Common myeloid progenitor, CD34-positive (primary cell): ENCODE measurements at regions not wholly inside any gene's neighbourhood (a gene's known extent, or its start where the extent isn't known, plus 50 kb on each side); places are given as distances from the start of the nearest gene placed in this dataset.

ENCODE experiments used
- CTCF ChIA-PET: fragments of 350-600 bp; sonication (Branson Sonifier 250); formaldehyde crosslinking; loops from one replicate; lab custom pipeline; 2021; ENCODE audit warnings: antibody characterized with exemption; lab: Charles Lee
- POLR2A ChIA-PET: fragments of 350-600 bp; sonication (Branson Sonifier 250); formaldehyde crosslinking; loops from one replicate; lab custom pipeline; 2021; ENCODE audit warnings: antibody characterized with exemption; lab: Charles Lee
- DNase-seq, 3 donors: peaks; one replicate each; pipeline versions ENCODE4 v3.0.0 to v3.0.0-alpha.2; 2013
- H3K27ac ChIP-seq, 2 experiments: 1 replicate in 1 of 2; 2 replicates in 1 of 2; pipeline ENCODE4 v1.7.0; 2013; ENCODE audit warnings: inconsistent platforms in 2 of 2, low read length in 2 of 2, mild to moderate bottlenecking in 2 of 2, low read depth in 1 of 2, moderate library complexity in 1 of 2; ENCODE audit not compliant: severe bottlenecking in 2 of 2, insufficient read depth in 1 of 2, poor library complexity in 1 of 2
- H3K27me3 ChIP-seq, 5 experiments: replicated peaks in 2 of 5; 1 replicate in 3 of 5; 2 replicates in 2 of 5; pipeline versions ENCODE4 v1.6.1 to v1.7.0; 2013; ENCODE audit warnings: low read length in 4 of 5, mild to moderate bottlenecking in 2 of 5, moderate library complexity in 2 of 5, inconsistent platforms in 1 of 5; ENCODE audit not compliant: insufficient read depth in 5 of 5, control insufficient read depth in 4 of 5
- H3K36me3 ChIP-seq, 4 experiments: 1 replicate in 2 of 4; 2 replicates in 2 of 4; pipeline versions ENCODE4 v1.6.1 to v1.7.0; 2013; ENCODE audit warnings: low read length in 3 of 4, control low read depth in 1 of 4, mild to moderate bottlenecking in 1 of 4; ENCODE audit not compliant: control insufficient read depth in 4 of 4, insufficient read depth in 4 of 4
- H3K4me1 ChIP-seq, 4 experiments: 1 replicate in 3 of 4; 2 replicates in 1 of 4; pipeline versions ENCODE4 v1.6.1 to v1.7.1; 2013; ENCODE audit warnings: low read length in 3 of 4, mild to moderate bottlenecking in 3 of 4, control low read depth in 1 of 4, inconsistent platforms in 1 of 4, moderate library complexity in 1 of 4; ENCODE audit not compliant: control insufficient read depth in 4 of 4, insufficient read depth in 4 of 4; ENCODE audit errors: control extremely low read depth in 1 of 4
- H3K4me3 ChIP-seq, 7 experiments: 1 replicate in 4 of 7; 2 replicates in 3 of 7; pipeline versions ENCODE4 v1.5.1 to v1.7.0; 2013; ENCODE audit warnings: mild to moderate bottlenecking in 7 of 7, low read length in 6 of 7, moderate library complexity in 6 of 7, inconsistent platforms in 2 of 7, low read depth in 2 of 7, control low read depth in 1 of 7; ENCODE audit not compliant: insufficient read depth in 4 of 7, control insufficient read depth in 1 of 7; ENCODE audit errors: extremely low read depth in 1 of 7
- H3K9me3 ChIP-seq, 5 experiments: 1 replicate in 4 of 5; 2 replicates in 1 of 5; pipeline versions ENCODE4 v1.6.1 to v1.7.1; 2013; ENCODE audit warnings: low read length in 4 of 5, mild to moderate bottlenecking in 2 of 5, inconsistent platforms in 1 of 5, low read depth in 1 of 5, moderate library complexity in 1 of 5; ENCODE audit not compliant: control insufficient read depth in 4 of 5, insufficient read depth in 2 of 5; ENCODE audit errors: control extremely low read depth in 1 of 5
- WGBS: methylation state at CpG from one replicate; pipeline ENCODE4 v1.1.5; 2013; ENCODE audit not compliant: insufficient coverage; 5-methylcytosine and 5-hydroxymethylcytosine counted together

- no peak overlapping the region for H3K4me3 ChIP-seq
- ChIA-PET POLR2A (no interaction called here), CTCF (no interaction called here)
- H3K27me3 ChIP-seq: no peaks in the 10 kb centered on the region
- DNase-seq: no peak
- peaks cover 0 to 10% (median 0%) of the 10 kb centered on the region in 5 experiments for H3K9me3 ChIP-seq
- no peak overlapping the region for H3K27ac ChIP-seq
- no peaks in the 10 kb centered on the region for H3K36me3 ChIP-seq
- peaks cover 0 to 4% (median 0%) of the 10 kb centered on the region in 4 experiments for H3K4me1 ChIP-seq
- 95% methylated on average over 3 of the region's 3 CpGs for WGBS
These were observed 120.3 kb upstream of the CELF2 start for GRCh38 chr10:10897400-10897799.

- no CpG with 5 or more reads among the region's 3 CpGs for WGBS
- no peak overlapping the region for H3K27ac ChIP-seq
- CTCF ChIA-PET: interaction anchor here (1.0 kb wide), 1 partner anchor 11 kb away, joined by 4 read pairs; no protein-coding TSS in a partner anchor
These were observed 115.8 kb upstream of the CELF2 start for GRCh38 chr10:10901906-10902305.

GRCh38 chr10:10902951-10903350, 114.7 kb upstream of the CELF2 start:
- Histone ChIP-seq H3K4me1 (peaks cover 0 to 4% (median 0%) of the 10 kb centered on the region in 4 experiments), H3K4me3 (no peak overlapping the region), H3K36me3 (no peaks in the 10 kb centered on the region), H3K27ac (no peak overlapping the region), H3K9me3 (no peaks in the 10 kb centered on the region), H3K27me3 (no peaks in the 10 kb centered on the region)
- DNase-seq: no peak
- ChIA-PET CTCF (no interaction called here), POLR2A (no interaction called here)
- 100% methylated on average over 1 of the region's 2 CpGs for WGBS

More at GRCh38 chr10:10901906-10902305, 115.8 kb upstream of the CELF2 start:
- no peak overlapping the region for H3K4me3 ChIP-seq
- no peaks in the 10 kb centered on the region for H3K27me3 ChIP-seq
- POLR2A ChIA-PET: no interaction called here
- peak in 2 of 3 donors; percentile 32 to 44 for DNase-seq
- peaks cover 0 to 1% (median 0%) of the 10 kb centered on the region in 5 experiments for H3K9me3 ChIP-seq
- H3K4me1 ChIP-seq: peaks cover 0 to 4% (median 0%) of the 10 kb centered on the region in 4 experiments
- no peaks in the 10 kb centered on the region for H3K36me3 ChIP-seq

- H3K9me3 ChIP-seq: no peaks in the 10 kb centered on the region
- ChIA-PET POLR2A (no interaction called here), CTCF (no interaction called here)
- 100% methylated on average over 2 of the region's 2 CpGs for WGBS
- no peaks in the 10 kb centered on the region for H3K36me3 ChIP-seq
- H3K4me3 ChIP-seq: no peak overlapping the region
- DNase-seq: no peak
- H3K4me1 ChIP-seq: peaks cover 0 to 4% (median 0%) of the 10 kb centered on the region in 4 experiments
- H3K27ac ChIP-seq: no peak overlapping the region
- H3K27me3 ChIP-seq: no peaks in the 10 kb centered on the region
These were observed 114.1 kb upstream of the CELF2 start for GRCh38 chr10:10903620-10904019.

- DNase-seq: no peak
- H3K9me3 ChIP-seq: no peaks in the 10 kb centered on the region
- 97% methylated on average over 5 of the region's 7 CpGs for WGBS
- H3K27me3 ChIP-seq: peaks cover 0 to 2% (median 0%) of the 10 kb centered on the region in 5 experiments
- no peak overlapping the region for H3K27ac ChIP-seq
- CTCF ChIA-PET: no interaction called here
- no peak overlapping the region for H3K4me3 ChIP-seq
- POLR2A ChIA-PET: no interaction called here
- no peaks in the 10 kb centered on the region for H3K36me3 ChIP-seq
- no peaks in the 10 kb centered on the region for H3K4me1 ChIP-seq
These were observed 107.0 kb upstream of the CELF2 start for GRCh38 chr10:10910634-10911033.

DNA sequence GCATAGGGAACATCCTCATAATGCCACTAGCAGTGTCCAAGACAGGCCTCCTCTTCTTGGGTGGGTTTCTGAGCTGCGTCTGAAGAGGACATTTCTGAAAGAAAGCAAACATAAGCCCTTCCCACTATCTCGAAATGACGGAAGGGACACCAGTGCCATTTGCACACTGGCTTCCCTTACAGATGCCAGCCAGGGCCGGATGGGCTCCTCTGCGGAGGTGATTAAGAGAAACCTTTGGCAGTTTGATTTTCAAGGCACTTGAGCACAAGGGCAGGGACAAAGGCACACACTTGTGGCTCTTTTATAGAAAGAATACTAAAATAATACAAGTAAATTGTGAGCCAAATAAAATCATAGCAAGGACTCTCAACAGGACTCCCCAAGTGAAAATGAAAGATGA, 106.6 kb upstream of the CELF2 start:
- 100% methylated on average over 4 of the region's 5 CpGs for WGBS
- ChIA-PET POLR2A (no interaction called here), CTCF (no interaction called here)
- Histone ChIP-seq H3K27ac (no peak overlapping the region), H3K4me1 (no peaks in the 10 kb centered on the region), H3K27me3 (peaks cover 0 to 2% (median 0%) of the 10 kb centered on the region in 5 experiments), H3K4me3 (no peak overlapping the region), H3K9me3 (no peaks in the 10 kb centered on the region), H3K36me3 (no peaks in the 10 kb centered on the region)
- DNase-seq: no peak

DNA sequence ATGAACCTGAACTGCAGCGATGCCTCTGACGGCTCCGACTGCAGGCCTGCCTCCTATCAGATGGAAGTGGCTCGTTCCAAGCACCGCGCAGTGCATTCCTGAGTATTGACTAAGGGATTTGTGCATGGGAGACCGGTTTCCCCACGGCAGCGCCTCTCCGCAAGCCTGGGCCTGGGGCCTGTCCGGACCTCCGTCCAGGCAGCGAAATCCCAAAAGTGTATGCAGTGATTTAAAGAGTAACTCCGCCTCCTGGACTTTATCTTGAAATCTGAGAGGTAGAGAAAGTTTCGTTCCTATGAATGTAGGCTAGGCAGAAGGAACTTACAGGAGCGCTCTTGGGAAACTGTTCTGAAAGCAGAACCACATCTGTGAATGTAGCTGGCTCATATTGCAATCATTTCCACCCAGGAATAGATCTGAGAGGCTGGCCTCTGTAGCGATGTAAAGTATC, 106.2 kb upstream of the CELF2 start:
- DNase-seq: no peak
- H3K4me3 ChIP-seq: no peak overlapping the region
- no peaks in the 10 kb centered on the region for H3K9me3 ChIP-seq
- ChIA-PET CTCF (no interaction called here), POLR2A (no interaction called here)
- 86% methylated on average over 16 of the region's 17 CpGs for WGBS
- peaks cover 0 to 2% (median 0%) of the 10 kb centered on the region in 5 experiments for H3K27me3 ChIP-seq
- no peaks in the 10 kb centered on the region for H3K4me1 ChIP-seq
- H3K36me3 ChIP-seq: no peaks in the 10 kb centered on the region
- H3K27ac ChIP-seq: no peak overlapping the region
